DOHH2 (cell line): ENCODE measurements at regions not wholly inside any gene's neighbourhood (a gene's known extent, or its start where the extent isn't known, plus 50 kb on each side); places are given as distances from the start of the nearest gene placed in this dataset.
"Not testable (repeated sequence)": the region's sequence is repeated elsewhere in the genome, so short reads cannot be mapped to it uniquely, and the experiment has no call there.

Source experiments
- CTCF ChIP-seq: fragments of 200-600 bp; sonication (generic); IDR thresholded peaks from one replicate; pipeline ENCODE4 v1.5.1; 2014; ENCODE audit warnings: antibody characterized with exemption, mild to moderate bottlenecking, low read depth, low read length; ENCODE audit not compliant: poor library complexity, severe bottlenecking
- EZH2phosphoT487 ChIP-seq: fragments of 200-600 bp; sonication (generic); IDR thresholded peaks from 2 replicates; pipeline ENCODE4 v1.6.1; 2017; ENCODE audit warnings: borderline replicate concordance, mild to moderate bottlenecking, antibody characterized with exemption, low read length, moderate library complexity, mixed read lengths

- not testable (repeated sequence) for TF ChIP-seq CTCF, EZH2phosphoT487
Measured at GRCh38 chrX:1702142-1702541, 87.3 kb downstream of the ASMT start.
